ENCODE measurements at regions not wholly inside any gene's neighbourhood (a gene's known extent, or its start where the extent isn't known, plus 50 kb on each side); places are given as distances from the start of the nearest gene placed in this dataset.

- H3K4me3 ChIP-seq, result no peak overlapping the region
- ATAC-seq (no peak), DNase-seq (no peak)
- no peaks in the 10 kb centered on the region for H3K36me3 ChIP-seq
- H3K27me3 ChIP-seq, result no peaks in the 10 kb centered on the region
- no peaks in the 10 kb centered on the region for H3K9me3 ChIP-seq
- intact Hi-C loops (cut with DNase I), result no loop called here
- H3K4me1 ChIP-seq, result no peaks in the 10 kb centered on the region
- 97% methylated on average over 4 of the region's 5 CpGs for WGBS (ENCODE audit: insufficient coverage, low coverage, low lambda C conversion rate, missing lambda C conversion rate)
- H3K27ac ChIP-seq, result no peak overlapping the region
- TF ChIP-seq CTCF (IDR thresholded peaks at IDR 0.05) (no peak), POLR2A (IDR thresholded peaks at IDR 0.05) (no peak)
Observed at GRCh38 chr1:80363689-80364475, 1357.4 kb upstream of the ADGRL4 start.

DNA sequence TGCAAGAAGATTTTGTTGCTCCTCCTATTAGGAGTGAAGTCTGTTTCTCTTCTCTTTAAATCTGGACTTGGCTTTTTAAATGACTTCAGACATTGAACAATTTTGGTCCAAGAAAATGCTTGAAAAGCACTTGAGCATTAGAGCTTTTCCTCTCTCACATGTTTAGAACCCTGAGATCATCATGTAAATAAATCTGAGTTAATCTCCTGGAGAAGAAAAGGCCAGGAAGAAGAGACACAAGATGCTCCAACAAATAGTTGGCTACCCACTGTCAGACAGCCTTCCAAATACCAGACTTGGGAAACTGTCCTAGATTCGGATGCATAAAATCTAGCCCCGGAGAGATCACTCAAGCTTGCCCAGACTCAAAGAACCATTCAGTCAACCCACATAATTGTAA is 1353.1 kb upstream of the ADGRL4 start:
- no peak for DNase-seq
- H3K27ac ChIP-seq, result no peak overlapping the region
- intact Hi-C loops (cut with DNase I), result no loop called here
- no peaks in the 10 kb centered on the region for H3K36me3 ChIP-seq
- no peaks in the 10 kb centered on the region for H3K9me3 ChIP-seq
- TF ChIP-seq CTCF (IDR thresholded peaks at IDR 0.05) (no peak), POLR2A (IDR thresholded peaks at IDR 0.05) (no peak)
- no peak for ATAC-seq
- no peaks in the 10 kb centered on the region for H3K27me3 ChIP-seq
- 67% methylated on average over 1 of the region's 2 CpGs for WGBS (ENCODE audit: insufficient coverage, low coverage, low lambda C conversion rate, missing lambda C conversion rate)
- H3K4me3 ChIP-seq, result no peak overlapping the region
- no peaks in the 10 kb centered on the region for H3K4me1 ChIP-seq

- TF ChIP-seq POLR2A (IDR thresholded peaks at IDR 0.05) (no peak), CTCF (IDR thresholded peaks at IDR 0.05) (no peak)
- Histone ChIP-seq H3K27me3 (no peaks in the 10 kb centered on the region), H3K27ac (no peak overlapping the region), H3K4me3 (no peak overlapping the region), H3K36me3 (no peaks in the 10 kb centered on the region), H3K9me3 (no peaks in the 10 kb centered on the region), H3K4me1 (no peaks in the 10 kb centered on the region)
- ATAC-seq (no peak), DNase-seq (no peak)
- intact Hi-C loops (cut with DNase I), result no loop called here
- 87% methylated on average over 7 of the region's 9 CpGs for WGBS (ENCODE audit: insufficient coverage, low coverage, low lambda C conversion rate, missing lambda C conversion rate)
Observed at GRCh38 chr1:80349218-80349617, 1342.7 kb upstream of the ADGRL4 start.

DNA sequence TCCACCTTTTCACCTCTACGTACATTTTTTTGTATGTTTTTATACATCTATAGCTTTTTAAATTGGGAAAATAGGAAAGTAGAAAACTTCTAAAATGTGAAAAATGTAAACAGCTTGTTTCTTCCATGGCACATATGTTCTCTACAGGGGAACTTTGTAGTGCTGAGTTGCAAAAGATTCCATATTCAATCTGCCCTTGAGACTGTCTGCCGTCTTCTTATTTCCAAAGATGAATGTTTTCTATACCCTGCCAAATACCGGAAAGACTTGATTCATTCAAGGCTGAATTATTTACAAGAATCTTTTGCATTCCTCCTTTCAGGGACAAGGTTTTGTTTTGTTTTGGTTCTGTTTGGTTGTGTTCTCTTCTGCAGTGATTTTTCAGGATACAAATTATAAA is 1334.5 kb upstream of the ADGRL4 start:
- Histone ChIP-seq H3K36me3 (no peaks in the 10 kb centered on the region), H3K9me3 (no peaks in the 10 kb centered on the region), H3K27ac (no peak overlapping the region), H3K27me3 (no peaks in the 10 kb centered on the region), H3K4me3 (no peak overlapping the region), H3K4me1 (no peaks in the 10 kb centered on the region)
- ATAC-seq (no peak), DNase-seq (no peak)
- 68% methylated on average over 3 of the region's 3 CpGs for WGBS (ENCODE audit: insufficient coverage, low coverage, low lambda C conversion rate, missing lambda C conversion rate)
- TF ChIP-seq POLR2A (IDR thresholded peaks at IDR 0.05) (no peak), CTCF (IDR thresholded peaks at IDR 0.05) (no peak)
- intact Hi-C loops (cut with DNase I), result no loop called here

Measured in right lobe of liver (tissue), 6 donors.